22Rv1 (cell line): ENCODE measurements at regions not wholly inside any gene's neighbourhood (a gene's known extent, or its start where the extent isn't known, plus 50 kb on each side); places are given as distances from the start of the nearest gene placed in this dataset.

Experiments used
- CTCF ChIP-seq: fragments of 450-650 bp; IDR thresholded peaks from 2 replicates; pipeline ENCODE4 v1.5.1; 2017; ENCODE audit warnings: mild to moderate bottlenecking
- ZFX ChIP-seq: fragments of 450-650 bp; IDR thresholded peaks from 2 replicates; pipeline ENCODE4 v1.6.1; 2017; ENCODE audit warnings: antibody characterized with exemption, borderline replicate concordance

- no peak for TF ChIP-seq CTCF
- TF ChIP-seq ZFX: no peak
These were observed 115.7 kb upstream of the RAG2 start for GRCh38 chr11:36713715-36714114.
